HG03558 (cell line): ENCODE measurements at regions not wholly inside any gene's neighbourhood (a gene's known extent, or its start where the extent isn't known, plus 50 kb on each side); places are given as distances from the start of the nearest gene placed in this dataset.

ENCODE experiments used
- ATAC-seq: cut with Tn5 transposase; IDR thresholded peaks from one replicate; pipeline ENCODE4 v1.9.1; 2021; ENCODE audit warnings: moderate number of reproducible peaks; ENCODE audit not compliant: unreplicated experiment; ENCODE audit errors: extremely low read depth

DNA sequence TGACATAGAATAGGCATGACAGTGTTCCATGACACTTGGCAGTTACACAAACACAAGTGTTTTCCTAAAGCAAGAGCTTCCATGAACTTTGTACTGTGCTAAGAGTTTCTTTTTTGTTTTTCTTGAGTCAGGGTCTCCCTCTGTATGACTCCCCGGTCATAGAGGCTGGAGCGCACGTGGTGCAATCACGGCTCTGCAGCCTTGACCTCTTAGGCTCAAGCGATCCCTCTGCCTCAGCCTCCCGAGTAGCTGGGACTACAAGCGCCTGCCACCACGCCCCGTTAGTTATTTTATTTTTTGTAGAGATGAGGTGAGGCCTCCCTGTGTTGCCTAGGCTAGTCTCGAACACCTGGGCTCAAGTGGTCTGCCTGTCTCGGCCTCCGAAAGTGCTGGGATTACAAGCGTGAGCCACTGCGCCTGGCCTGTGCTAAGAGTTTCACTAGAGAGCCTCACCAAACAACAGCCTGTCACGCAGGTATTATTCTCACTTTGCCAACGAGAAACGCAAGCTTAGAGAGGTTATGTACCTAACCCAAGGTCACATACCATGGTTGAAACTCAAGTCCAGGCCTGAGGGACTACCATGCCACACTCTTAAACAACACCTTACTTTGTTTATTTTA is 355.9 kb downstream of the KLF12 start:
- no peak for ATAC-seq

DNA sequence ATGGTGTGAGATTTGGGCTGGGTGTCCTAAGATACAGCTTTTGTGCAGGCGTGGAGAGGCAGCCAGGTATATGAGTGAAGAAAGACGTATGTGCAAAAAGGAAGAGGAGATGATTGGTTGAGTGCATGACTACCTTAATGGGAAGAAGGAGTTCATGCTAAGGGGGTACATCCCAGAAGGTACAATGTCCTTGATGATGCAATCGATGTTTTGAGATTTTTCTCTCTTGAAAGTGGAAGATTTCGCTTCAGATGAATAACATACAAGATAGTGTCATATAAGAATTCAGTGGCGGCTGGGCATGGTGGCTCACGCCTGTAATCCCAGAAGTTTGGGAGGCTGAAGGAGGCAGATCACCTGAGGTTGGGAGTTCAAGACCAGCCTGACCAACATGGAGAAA is 357.1 kb downstream of the KLF12 start:
- ATAC-seq, result no peak

DNA sequence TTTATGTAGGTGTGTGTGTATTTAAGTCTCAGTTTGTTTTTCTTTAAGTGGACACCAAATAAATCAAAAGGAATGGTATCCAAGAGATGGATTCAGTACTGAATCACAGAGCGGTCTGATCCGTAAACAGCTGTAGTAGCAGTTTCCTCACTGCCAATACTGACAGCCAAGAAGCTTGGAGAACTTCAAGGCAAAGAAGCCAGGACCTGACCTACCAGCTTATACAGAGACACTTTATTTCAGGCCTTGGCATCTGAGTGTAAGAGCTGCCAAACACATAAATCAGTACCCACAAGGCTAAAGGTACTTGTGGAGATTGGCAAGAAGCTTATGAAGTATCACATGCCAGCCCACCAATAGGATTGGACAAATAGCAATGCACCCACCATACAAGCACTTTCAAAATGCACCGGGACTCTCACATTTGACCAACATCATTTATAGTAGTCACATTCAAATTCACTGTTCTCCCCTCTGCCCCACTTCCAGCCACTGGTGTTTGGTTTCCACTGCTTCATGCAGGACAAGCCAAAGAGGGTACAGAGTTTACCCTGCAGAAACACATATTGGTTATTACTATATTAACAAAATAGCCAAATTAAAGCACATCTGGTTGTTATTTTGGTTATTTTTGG is 357.9 kb downstream of the KLF12 start:
- no peak for ATAC-seq

DNA sequence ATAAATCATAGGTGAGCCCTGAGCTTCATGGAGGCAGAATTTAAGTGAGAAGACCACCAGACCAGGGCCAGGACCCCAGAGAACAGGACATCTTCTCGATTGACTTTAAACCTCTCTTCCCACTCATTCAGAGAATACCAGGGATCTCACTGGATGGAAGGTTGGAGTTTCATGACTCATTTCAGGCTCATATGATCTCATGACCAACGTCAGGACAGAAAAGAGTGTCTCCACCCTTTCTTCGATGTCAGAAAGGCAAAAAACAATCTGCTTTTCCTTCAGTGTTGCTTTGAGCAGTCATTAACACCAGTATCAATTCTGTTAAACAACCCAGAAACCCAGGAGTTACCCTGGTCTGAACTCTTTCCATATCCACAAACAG is 361.0 kb downstream of the KLF12 start:
- ATAC-seq, result no peak

DNA sequence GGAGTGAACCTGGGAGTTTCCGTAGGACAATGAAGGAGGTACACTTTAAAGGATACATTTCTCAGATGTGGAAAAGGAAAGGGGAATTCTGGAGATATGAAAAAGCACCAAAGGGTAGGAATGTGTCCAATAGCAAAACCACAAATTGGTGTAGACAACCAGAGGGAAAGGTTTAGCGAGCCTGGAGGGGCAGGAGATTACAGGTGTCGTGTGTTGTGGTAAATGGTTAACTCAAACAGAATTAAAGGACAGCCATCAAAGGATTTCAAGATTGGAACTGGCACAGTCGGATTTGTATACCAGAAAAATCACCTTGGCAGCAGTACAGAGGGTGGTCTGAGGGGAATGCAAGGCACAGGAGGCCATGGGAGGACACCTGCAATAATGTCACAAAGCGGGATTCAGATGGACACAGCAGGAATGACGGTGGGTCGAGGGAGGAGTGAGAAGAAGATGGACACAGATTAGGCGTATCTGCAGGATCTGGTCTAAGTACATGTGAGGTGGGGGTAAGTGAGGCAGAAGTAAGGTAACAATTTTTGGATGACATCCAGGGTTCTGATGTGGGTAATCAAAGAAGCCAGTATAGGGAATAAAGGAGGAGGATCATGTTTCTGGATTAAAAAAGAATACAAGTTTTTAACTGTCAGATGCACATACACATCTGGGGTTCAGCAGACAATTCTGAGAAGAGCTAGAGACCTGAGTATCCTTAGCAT is 361.6 kb downstream of the KLF12 start:
- no peak for ATAC-seq

DNA sequence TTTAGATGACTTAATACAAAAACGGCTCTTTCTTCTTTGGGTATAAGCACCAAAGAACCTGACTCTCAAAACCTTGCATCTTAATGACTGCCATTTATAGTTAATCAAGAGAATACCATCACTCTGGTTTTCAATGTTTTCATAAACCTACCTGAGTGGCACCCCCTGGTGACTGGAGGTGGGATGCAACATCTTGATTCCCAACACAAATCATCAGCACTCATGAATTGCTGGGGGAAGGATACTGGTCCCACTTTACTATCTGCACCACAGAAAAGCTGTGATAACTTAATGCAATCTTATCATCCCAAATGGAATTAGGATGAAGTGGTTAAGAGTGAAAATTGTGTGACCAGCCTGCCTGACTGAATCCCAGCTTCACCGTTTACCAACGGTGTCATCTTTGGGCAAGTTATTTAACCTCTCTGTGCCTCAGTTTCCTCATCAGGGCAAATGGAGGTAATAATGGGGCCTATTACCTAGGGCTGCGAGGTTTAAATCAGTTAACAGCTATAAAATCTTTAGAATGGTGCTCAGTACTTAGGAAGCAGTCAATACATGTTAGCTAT is 366.4 kb downstream of the KLF12 start:
- ATAC-seq, result no peak

DNA sequence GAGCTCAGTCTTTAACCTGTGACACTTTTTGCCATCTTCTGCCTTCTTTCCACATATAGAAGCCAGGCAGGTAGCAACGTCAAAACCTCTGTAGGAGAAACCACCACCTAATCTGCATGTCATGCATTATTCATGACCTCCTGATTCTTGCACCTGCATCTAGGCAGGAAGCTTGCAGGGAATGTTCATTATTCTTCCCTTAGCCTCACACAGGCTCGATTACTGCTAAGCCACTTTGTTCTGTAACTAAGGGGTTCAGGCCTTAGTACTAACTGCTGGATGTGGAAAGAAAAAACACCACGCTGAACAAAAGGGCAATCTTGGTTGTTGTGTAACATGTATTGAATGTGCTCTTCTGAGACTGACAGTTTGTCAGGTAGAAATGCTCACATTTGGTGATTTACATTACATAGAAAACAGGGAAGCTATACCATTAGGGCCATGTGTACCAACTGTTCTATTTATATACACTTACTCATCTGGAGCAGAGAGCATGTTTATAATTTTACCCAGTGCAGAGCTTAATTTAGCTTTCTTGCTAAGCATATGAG is 366.9 kb downstream of the KLF12 start:
- ATAC-seq, result no peak

DNA sequence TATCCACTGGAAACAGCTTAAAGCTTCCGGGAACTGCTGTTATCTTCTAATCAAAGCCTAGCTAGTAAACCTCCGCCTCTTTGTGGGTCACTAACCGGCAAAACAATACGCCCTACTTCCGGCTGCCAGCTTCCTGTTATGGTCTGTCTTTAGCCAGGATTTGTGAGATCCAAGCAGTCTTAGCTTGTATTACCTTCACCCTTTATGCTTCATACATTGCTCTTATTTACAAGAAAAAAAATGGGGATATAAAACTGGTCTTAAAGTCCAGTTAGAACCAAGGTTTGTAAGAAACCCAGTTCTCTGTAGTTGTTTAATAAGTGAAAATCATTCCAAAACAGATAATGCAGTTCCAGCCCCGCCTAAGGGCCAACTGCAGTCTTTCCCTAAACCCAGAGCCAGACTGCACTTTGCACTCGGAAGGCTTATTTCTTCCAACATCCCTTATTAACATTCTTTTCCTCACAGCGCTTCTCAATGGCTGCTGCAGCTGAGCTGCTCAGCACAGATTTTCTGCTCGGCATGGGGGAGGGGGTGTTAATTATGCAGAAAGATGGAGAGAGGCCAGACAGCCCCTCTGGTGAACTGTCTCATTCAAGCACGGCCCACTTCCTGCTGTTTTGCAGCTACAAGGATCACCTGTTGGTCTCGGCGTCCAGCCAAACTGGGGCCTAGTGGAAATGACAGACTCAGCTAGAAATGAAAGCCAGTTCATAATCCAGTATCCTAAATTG is 368.4 kb downstream of the KLF12 start:
- peak; percentile 47 for ATAC-seq

DNA sequence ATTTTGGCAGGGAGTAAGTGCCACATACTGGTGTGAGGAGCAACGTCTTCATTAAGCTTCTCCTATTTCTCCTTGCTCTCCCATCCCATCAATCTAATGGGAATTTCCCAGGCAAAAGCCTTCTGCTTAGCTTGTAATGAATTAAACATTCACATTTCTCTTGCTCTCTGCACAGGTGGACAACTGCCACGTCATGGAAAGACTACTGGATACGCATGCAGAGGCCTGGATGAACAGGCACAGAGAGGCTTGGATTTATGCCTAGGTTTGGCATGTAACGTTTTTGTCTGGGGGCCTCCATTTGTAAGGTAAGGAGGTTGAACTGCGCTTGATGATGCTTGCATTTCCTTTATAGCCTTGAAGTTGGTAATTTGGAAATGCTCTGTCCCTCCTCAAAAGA is 374.8 kb downstream of the KLF12 start:
- no peak for ATAC-seq

DNA sequence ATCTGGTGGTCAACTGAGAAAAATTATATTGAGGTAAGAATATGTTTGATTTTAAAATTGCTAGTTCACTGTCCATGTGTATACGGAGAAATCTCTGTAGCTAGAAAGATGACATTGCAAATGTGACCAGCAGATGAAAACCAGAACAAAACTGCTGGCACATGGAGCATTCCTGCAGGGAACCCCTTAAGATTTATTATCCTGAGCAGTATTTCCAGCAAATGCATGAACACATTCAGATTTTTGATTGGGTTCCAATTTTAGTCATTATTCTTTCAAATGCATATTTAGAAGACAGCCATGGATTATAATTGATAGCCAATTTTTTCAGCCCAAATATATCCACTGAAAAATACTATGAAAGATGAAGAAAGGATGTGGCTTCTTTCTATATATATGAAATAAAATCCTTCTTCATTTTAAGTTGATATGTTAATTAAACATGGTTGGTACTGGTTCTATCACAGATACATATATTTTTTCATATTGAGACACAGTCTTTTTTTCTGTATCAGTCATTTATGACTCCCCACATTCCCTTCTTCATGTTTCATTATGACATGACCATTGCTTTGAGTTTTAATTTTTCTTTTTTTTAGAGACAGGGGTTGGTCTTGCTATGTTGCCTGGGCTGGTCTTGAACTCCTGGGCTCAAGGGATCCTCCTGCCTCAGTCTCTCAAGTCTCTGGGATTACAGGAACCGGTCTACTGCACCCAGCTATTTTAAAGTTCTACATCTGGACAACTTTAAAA is 376.5 kb downstream of the KLF12 start:
- ATAC-seq, result no peak

DNA sequence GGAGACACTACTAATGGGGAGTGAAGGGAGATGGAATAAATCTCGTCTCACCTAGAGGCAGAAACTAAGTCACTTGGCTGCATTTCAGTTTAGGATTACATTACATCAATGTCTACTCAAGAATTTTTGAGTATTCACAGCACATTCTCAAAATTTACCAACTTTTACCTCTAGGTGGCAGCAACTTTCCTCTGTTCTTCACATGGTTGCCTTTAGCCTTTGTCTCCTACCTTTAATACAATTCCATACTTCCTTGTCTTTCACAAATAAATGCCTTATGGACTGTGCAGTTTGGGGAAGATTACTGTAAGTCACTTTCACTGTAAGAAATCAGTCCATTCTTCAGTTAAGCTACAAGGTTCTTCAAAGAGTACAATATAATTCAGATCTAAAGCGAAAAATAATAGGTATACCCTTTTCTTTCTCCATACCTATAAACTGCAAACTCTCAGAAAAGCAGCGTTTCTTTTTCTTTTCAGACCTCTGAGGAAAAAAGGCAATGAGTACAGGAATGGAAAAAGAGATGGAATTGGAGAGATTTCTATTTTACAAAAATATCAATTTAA is 379.4 kb downstream of the KLF12 start:
- peak; percentile 67 for ATAC-seq

DNA sequence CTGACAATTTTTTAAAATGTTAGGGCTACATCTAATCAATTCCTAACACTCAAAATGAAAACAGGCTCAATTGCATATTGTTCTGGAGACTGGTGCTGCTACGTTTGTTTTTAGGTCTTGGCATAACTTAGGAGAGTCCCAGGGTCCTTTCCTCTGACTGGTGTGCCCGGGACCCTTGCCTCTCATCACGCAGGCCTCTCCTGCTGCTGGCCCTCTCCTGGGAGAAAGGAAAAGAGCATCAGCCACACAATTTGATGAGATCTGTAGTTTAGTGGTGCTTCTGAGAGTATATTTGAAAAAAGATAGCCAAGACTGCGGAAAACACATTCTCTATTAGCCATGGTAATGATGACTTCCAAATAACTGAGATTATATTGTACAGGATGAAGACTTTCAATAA is 380.0 kb downstream of the KLF12 start:
- no peak for ATAC-seq

DNA sequence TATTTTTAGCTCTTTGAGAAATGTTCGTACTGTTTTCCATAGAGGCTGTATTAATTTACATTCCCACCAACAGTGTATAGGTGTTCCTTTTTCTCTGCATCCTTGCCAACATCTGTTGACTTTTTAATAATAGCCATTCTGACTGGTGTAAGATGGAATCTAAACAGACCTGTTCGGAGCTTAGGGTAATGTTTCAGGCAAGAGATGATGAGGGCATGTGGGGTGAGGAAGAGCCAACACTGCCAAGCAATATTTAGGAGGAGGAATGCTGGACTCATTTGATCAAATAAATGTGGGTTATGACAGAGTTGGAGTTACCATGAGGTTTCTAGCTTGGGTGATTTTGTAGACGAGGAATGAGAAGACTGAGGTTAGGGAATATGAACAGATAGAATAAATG is 382.9 kb downstream of the KLF12 start:
- ATAC-seq, result no peak

DNA sequence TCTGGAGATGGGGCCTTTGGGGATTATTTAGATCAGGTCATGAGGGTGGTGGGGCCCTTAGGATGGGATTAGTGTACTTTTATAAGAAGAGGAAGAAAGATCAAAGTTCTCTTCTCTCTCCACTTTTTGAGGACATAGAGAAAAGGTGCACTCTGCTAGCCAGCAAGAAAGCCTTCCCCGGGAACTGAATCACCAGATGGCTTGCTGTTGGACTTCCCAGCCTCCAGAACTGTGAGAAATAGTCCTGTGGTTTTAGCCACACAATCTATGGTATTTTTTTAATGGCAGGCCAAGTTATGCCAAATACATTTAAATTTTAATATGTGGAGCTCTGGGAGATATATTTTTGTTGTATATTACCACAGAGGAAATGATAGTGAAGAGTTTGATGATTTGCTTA is 385.8 kb downstream of the KLF12 start:
- no peak for ATAC-seq

DNA sequence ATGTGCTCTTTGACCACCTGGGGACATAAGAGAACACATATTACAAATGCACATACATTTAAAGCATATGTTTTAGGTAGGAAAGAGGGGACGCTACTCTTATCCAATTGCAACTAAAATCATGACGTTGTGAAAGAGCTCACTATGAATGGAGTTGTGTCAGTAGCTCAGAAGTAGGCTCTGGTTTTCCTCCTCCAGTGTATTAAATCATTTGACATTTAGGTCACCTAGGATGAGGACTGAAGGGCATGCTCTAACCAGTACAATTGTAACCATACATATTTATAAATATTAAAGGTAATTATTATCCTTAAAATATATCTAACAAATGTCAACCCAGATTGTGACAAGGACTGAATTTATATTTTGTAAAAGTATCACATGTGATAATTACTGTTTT is 389.0 kb downstream of the KLF12 start:
- no peak for ATAC-seq

DNA sequence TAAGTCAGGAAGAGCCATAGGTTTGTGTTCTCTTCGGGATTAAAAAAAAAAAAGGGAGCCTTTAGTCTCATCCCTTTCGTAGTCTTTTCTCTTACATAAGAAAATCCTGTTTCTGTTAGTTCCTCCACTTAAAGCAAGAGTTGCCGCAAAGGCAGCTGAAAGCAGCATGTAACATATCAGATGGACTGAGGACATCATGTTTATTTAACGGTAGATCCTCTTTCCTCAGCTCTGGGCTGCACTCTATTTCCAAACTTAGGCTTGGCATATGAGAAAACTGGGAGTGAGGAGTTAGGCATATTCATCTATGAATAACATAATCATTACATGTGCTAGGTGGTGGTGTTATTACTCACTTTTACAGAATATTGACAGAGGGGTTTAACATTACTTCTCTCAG is 391.2 kb downstream of the KLF12 start:
- ATAC-seq, result no peak

DNA sequence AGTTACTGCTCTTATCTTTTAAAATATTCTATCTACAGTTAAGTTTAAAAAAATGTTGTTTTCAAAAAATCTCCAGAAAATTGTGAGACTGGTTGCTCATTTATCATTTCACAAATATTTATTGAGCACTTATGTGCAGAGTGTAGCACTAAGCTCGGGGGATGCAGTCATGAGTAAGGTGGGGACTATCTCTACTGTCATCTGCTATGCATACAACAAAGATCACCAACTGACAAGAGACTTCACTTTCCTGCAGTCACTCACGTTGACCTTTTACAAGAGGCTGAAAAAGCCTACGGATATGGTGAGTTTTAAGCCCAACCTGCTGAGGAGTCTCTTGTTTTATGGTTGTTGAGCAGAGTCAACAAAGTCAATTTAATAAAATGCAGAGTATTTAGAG is 392.5 kb downstream of the KLF12 start:
- ATAC-seq, result no peak

DNA sequence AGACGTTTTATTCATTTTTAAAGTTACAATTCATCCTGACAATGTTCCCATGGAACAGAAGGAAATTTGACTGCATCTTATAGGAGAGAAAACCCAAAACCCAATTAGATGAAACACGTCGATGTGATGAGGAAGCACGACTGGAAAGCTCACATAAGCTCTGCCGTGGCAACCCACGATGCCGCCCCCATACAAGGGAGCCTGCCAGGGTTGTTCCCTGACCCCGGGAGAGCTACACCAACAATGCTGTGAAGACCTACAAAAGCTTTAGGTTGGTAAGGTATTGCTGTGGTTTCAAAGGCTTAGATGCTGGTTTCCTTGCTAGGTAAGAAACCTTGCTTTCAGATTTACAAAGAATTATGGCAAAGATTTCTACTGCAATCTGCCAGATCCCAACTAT is 393.1 kb downstream of the KLF12 start:
- no peak for ATAC-seq

DNA sequence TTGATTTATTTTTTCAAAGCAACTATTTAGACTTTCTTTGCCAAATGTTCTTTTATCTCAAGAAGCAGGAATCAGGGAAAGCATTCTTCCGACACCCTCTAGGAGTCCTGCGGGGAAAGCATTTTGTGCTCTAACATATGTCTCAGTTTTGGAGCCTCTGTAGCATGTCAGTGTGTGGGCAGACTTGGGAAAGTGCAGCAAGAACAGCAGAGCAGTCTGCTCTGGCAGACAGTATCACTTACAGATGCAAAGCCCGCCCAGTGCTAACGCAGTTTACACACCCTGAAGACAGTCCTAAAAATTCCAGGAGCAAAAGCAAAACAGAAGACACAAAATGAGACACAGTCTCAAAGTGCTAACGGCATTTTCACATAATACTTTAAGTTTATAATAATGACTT is 393.5 kb downstream of the KLF12 start:
- no peak for ATAC-seq

DNA sequence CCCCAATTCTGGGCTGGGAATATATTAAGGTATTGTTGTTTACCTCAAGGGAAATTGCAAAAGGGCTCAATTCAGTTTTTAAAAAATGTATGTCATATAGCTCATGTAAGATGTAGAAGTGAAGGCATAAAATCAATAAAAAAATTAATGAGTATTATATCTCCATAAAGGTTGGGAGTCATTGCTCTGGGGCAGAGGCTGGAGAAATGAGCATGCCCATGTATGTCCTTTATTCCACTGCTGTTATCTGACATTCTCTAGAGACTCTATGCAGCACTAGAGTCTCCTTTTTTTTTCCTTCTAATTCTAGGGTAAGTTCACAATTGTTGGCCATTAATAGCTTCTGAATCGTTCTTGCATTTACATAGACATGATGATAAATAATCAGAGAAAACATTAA is 394.8 kb downstream of the KLF12 start:
- ATAC-seq, result no peak
